GM21423 (cell line): ENCODE measurements at regions not wholly inside any gene's neighbourhood (a gene's known extent, or its start where the extent isn't known, plus 50 kb on each side); places are given as distances from the start of the nearest gene placed in this dataset.

Experiments used
- ATAC-seq: cut with Tn5 transposase; IDR thresholded peaks from one replicate; pipeline ENCODE4 v1.9.1; 2021; ENCODE audit warnings: mild to moderate bottlenecking, moderate library complexity; ENCODE audit not compliant: unreplicated experiment

GRCh38 chr14:101222362-101223070 is 319.0 kb upstream of the RTL1 start:
- ATAC-seq, result no peak

DNA sequence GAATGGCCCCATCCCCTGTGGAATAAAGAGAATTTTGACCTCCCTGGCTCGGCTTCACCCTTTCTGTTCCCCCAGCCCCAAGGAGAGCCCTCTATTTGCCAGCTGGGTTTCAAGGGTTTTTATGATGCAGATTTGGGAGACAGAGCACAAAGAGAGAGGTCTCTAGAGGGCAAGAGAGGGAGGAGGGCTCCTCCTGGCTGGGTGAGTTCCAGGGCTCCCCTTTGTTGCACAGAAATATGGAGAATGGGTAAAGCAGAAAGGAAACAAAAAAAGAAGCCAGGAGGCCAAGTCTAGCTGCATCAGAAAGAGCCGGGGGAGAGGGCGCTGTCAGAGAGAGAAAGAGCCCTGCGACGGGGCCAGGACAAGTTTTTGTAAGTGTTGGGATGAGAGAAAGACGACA is 319.6 kb upstream of the RTL1 start:
- no peak for ATAC-seq

GRCh38 chr14:101223561-101224162 is 320.1 kb upstream of the RTL1 start:
- ATAC-seq, result no peak

DNA sequence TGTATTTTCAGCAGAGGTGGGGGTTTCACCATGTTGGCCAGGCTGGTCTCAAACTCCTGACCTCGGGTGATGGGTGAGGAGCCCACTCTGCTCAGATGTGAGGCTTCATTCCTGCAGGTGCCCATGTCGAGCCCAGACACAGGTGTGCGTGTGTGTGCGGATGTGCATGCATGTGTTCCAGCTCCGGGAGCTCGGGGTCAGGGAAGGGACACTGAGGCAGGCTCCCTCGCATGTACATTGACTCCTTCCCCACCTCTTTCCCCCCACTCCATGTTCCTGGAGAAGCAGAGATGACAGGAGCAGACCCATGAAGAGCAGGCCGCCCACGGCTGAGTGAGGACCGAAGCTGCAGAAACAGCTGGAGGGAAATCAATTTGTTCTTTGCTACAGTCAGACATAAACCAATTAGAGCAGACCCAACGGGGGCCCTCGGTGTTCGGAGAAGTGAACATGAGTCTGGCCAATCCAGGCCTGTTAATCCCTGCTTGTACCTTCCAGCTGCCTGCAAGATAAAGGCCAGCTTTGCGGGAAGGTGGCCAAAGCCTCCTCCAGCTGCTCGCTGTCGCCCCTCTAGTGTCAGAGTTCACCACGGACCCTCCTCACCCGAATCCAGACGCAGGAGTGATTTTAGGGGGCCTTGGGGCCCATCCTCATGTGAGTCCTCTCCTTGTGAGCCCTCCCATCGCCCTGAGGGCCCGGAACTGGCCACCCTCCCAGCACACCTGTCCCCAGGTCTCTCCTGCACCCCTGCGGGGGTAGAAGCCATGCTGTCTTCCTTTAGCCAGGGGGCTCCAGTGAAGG is 321.0 kb upstream of the RTL1 start:
- ATAC-seq, result no peak

- ATAC-seq, result no peak
Measured at GRCh38 chr14:101225157-101226152, 321.9 kb upstream of the RTL1 start.

DNA sequence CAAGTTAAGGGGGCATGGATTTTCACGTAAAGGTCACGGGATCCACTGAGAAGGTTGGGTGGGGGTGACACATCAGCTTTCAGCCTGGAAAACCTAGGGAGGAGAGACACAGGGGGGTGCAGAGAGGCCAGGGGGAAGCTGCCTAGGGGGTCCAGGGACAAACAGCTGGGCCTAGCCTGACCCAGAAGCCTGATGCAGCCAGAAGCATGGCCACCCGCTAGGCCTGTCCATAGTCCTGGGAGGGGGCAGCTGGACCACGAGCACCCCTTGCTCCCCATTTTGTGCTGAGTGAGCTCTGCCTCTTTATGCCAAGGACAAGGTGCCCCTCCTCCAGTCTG is 322.7 kb upstream of the RTL1 start:
- no peak for ATAC-seq

DNA sequence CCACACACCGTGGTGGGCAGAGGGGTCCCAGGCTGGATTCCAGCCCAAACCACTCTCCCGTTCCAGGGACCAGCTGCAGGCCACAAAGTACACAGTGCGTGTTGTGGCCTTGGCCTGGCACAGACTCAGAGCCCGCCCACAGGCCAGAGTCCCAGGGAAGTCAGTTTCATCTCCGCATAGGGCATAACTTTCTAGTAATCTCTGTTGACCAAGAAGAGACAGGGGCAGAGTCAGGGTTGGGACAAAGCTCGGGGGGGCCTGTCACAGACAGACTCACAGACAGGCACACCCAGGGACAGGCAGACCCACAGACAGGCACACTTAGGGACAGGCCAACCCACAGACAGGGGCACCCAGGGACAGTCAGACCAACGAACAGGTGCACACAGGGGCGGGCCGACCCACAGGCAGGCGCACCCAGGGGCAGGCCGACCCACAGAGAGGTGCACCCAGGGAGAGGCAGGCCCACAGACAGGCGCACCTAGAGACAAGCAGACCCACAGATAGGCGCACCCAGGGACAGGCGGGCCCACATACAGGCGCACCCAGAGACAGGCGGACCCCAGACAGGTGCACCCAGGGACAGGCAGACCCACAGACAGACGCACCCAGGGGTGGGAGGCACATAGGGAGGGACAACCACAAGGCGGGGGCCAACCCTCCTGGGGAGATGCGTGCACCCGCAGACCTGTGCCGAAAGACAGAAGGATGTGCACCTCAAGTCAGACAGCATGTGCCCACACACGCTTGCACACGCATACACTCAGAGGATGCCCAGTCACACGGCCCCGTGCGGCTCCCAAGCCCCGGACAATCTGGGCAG is 323.3 kb upstream of the RTL1 start:
- ATAC-seq, result no peak

DNA sequence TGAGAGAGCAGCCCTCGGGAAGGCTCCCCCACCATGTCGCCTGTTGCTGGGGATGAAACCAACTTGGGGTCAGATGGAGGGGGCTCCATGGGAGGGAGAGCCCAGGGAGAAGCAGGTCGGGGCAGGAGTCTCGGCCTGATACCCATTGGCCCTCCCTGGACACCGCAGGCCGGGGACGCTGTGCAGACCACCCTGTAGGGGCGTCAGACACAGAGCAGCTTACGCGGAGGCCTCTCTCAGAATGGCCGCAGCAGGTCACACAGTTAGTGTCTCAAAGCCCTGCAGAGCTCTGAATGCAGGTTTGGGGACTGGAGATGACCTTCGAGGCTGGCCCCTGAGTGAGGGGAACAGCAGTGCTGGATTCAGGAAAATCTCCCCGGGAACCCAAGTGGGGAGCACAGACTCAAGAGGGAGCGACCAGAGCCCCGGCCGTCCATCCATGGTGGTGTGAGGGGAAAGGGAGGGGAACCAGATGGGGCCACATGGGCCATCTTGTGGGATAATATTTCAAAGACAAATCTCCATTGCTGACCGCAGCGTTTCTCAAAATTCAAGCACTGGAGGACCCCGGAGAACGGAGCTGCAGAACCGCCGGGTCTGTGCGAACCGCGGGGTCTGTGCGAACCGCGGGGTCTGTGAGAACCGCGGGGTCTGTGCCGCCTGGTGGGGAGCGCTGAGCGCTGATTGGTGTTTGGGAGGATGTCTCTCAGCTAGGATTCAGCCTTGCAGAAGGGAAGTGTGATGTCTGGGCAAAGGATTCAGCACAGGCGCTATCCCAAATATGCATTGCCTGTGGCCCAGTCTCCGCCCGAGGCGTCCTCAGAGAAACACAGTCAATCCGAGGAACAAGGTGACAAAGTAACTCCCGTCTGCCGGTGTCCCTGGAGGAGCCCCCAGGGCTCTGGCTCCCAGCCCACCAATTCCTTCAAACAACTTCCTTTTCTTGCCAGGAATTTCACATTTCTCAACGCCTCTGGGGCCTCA is 324.4 kb upstream of the RTL1 start:
- no peak for ATAC-seq

- ATAC-seq, result no peak
Measured at GRCh38 chr14:101228949-101229541, 325.5 kb upstream of the RTL1 start.

DNA sequence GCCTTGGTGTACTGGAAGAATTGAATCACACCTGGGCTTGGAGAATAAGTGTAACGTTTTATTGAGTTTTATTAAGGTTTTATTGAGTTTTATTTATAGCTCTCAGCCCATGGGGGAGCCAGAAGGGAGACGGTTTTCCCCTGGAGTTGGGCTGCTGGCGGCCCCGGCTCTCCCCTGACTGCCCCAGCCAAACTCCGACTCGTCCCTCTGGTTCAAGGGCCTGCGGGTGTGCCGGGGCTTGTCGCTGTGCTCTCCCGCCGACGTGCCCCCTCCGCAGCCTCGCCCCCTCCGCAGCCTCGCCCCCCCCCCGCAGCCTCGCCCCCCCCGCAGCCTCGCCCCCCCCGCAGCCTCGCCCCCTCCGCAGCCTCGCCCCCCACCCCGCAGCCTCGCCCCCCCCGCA is 326.1 kb upstream of the RTL1 start:
- ATAC-seq, result no peak

- no peak for ATAC-seq
Measured at GRCh38 chr14:101230161-101230850, 326.8 kb upstream of the RTL1 start.

GRCh38 chr14:101230851-101231550 is 327.5 kb upstream of the RTL1 start:
- no peak for ATAC-seq

DNA sequence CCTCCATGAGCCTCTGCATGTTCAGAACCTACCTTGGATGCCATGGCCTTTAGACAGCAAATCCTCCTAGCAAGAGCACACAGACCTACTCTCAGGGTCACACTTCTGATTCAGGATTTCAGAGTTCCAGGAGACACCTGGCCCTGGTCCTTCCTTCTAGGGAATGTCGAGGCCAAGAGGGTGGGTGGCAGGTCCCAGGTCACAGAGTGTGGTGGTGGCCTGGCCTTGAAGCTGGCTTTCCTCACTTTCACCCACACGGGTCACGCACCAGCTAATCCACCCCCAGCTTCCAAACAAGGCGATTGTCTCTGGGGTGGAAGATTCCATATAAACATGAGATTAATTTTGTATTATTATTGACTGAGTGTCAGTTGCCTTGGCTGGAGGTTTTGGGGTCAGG is 328.3 kb upstream of the RTL1 start:
- no peak for ATAC-seq

DNA sequence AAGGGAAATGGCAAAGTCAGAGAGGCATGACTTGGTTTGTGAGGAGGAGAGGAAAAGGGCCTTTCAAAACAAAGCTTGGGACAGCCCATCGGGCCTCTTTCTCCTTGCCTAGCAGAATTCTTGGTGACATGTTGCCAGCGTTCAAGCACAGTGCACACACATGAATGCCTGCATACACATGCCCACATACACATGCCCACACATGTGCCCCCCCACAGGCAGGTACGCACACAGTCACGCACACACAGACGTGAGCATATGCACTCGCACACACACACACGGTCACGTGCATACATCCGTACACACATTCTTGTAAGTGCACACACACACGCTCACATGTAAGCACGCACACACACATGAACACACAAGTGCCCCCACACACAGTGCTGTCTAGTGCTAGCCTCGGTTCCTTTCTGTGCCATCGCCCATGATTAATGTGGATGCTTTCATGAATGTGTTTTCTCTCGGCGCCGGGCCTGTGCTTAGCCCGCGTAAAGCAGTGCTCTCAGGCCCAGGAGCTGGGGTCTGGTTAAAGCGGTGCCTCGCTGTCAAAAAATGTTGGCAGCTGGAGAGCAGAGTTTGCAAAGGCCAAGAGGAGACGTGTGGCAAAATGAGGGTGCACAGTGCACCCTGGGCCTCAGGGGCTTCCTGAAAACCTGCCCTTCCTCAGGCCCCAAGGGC is 328.8 kb upstream of the DIO3 start:
- ATAC-seq, result no peak

- no peak for ATAC-seq
Measured at GRCh38 chr14:101233021-101233366, 328.3 kb upstream of the DIO3 start.

DNA sequence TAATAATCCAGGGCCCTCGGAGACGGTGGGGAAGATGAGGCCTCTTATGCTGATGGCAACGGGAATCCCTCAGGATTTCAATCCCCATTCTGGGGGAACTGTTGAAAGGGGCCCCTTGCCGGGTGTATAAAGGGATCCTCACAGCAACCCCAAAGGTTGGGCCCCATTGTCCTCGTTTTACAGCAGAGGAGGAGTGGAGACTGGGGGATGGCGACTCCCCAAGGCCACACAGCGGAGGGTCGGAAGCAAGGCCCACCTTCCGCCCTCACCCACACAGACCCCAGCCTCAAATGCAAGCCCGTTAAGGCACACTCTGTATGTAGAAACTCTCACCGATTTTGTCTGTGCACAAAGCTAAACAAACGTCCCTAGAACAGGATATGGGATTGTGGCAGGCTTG is 327.9 kb upstream of the DIO3 start:
- ATAC-seq, result no peak

DNA sequence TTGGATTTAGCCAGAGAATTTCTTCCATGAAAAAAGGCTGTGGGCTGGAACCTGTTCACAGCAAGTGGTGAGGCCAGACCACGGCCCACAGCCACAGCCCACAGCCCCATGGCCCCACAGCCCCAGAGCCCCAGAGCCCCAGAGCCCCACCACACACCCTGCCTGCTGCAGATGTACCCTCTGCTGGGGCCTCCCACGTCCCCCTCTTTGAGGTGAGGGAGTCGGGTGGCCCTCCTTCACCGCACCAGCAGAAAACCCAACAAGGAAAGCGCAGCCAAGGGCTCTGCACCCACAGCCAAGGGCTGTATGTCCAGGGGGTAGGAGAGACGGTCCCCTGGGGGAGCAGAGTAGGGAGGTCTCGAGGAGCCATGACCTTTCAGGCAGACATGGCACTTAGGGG is 327.5 kb upstream of the DIO3 start:
- no peak for ATAC-seq
